ENCODE measurements at regions not wholly inside any gene's neighbourhood (a gene's known extent, or its start where the extent isn't known, plus 50 kb on each side); places are given as distances from the start of the nearest gene placed in this dataset.

GRCh38 chr6:113488812-113489685, 368.1 kb upstream of the MARCKS start:
- DNase-seq = peak in 1 of 2 experiments; percentile 21

GRCh38 chr6:113489952-113490746, 367.0 kb upstream of the MARCKS start:
- DNase-seq = no peak

GRCh38 chr6:113491376-113491775, 365.8 kb upstream of the MARCKS start:
- DNase-seq = no peak

- DNase-seq = no peak
Measured at GRCh38 chr6:113493991-113494390, 363.2 kb upstream of the MARCKS start.

- no peak for DNase-seq
Measured at GRCh38 chr6:113495521-113495920, 361.6 kb upstream of the MARCKS start.

GRCh38 chr6:113496166-113496565, 361.0 kb upstream of the MARCKS start:
- no peak for DNase-seq

GRCh38 chr6:113500221-113500620, 356.9 kb upstream of the MARCKS start:
- no peak for DNase-seq

- DNase-seq = no peak
Measured at GRCh38 chr6:113505084-113505699, 352.0 kb upstream of the MARCKS start.

GRCh38 chr6:113508249-113508648, 348.9 kb upstream of the MARCKS start:
- no peak for DNase-seq

- DNase-seq = no peak
Measured at GRCh38 chr6:113511100-113511499, 346.0 kb upstream of the MARCKS start.

- no peak for DNase-seq
Measured at GRCh38 chr6:113512576-113512975, 344.6 kb upstream of the MARCKS start.

GRCh38 chr6:113513086-113513485, 344.1 kb upstream of the MARCKS start:
- DNase-seq = no peak

- no peak for DNase-seq
Measured at GRCh38 chr6:113522376-113522775, 334.8 kb upstream of the MARCKS start.

- DNase-seq = no peak
Measured at GRCh38 chr6:113524826-113525225, 332.3 kb upstream of the MARCKS start.

- no peak for DNase-seq
Measured at GRCh38 chr6:113526553-113526952, 330.6 kb upstream of the MARCKS start.

GRCh38 chr6:113526995-113527394, 330.1 kb upstream of the MARCKS start:
- no peak for DNase-seq

- DNase-seq = no peak
Measured at GRCh38 chr6:113528111-113528510, 329.0 kb upstream of the MARCKS start.

GRCh38 chr6:113529196-113529595, 327.9 kb upstream of the MARCKS start:
- no peak for DNase-seq

GRCh38 chr6:113529879-113530278, 327.3 kb upstream of the MARCKS start:
- no peak for DNase-seq

- no peak for DNase-seq
Measured at GRCh38 chr6:113530769-113531168, 326.4 kb upstream of the MARCKS start.

GRCh38 chr6:113539202-113539601, 317.9 kb upstream of the MARCKS start:
- no peak for DNase-seq

GRCh38 chr6:113539623-113540022, 317.5 kb upstream of the MARCKS start:
- DNase-seq = no peak

GRCh38 chr6:113540466-113540865, 316.7 kb upstream of the MARCKS start:
- no peak for DNase-seq

GRCh38 chr6:113551168-113551567, 306.0 kb upstream of the MARCKS start:
- no peak for DNase-seq

All from AML-193 (cell line).